ENCODE measurements at regions not wholly inside any gene's neighbourhood (a gene's known extent, or its start where the extent isn't known, plus 50 kb on each side); places are given as distances from the start of the nearest gene placed in this dataset.

- TF ChIP-seq EZH2phosphoT487 (IDR thresholded peaks at IDR 0.05; ENCODE audit: borderline replicate concordance, low read length) (no peak), CTCF (IDR thresholded peaks at IDR 0.05; ENCODE audit: low read depth, low read length, poor library complexity, severe bottlenecking) (no peak)
Measured at GRCh38 chr2:79394485-79394859, 118.4 kb upstream of the CTNNA2 start.
